ENCODE measurements at regions not wholly inside any gene's neighbourhood (a gene's known extent, or its start where the extent isn't known, plus 50 kb on each side); places are given as distances from the start of the nearest gene placed in this dataset.

DNA sequence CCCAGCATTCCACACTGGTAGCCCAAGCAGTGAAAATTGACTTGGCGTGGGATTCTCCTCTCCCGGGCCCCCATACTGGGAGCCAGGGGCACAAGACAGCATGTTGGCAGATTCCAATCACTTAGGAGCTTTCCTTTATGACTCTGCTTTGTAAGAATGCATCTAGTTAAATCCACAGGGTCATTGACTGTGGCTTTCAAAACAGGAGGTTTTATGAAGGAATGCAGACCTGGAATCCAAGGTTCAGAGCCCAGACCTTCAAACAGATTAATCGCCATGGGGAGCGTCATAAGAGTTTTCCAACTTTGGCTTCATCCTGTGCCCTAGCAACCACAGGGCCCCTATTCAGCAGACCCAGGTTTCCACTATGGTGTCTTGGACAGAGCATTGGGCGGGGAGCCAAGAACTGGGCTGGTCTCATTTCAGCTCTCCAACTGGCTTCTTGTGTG is 76.4 kb upstream of the RMST start:
- Histone ChIP-seq H3K27me3 (ENCODE audit: insufficient read depth, low read length) (no peaks in the 10 kb centered on the region), H3K4me3 (ENCODE audit: low read length) (no peak overlapping the region), H3K27ac (ENCODE audit: low read depth, low read length) (no peak overlapping the region), H3K9me3 (ENCODE audit: insufficient read depth, low read depth, low read length) (peaks cover 7% of the 10 kb centered on the region; the same call in 1 of the 2 replicates), H3K9ac (ENCODE audit: low read depth, low read length) (no peak overlapping the region), H3K4me1 (ENCODE audit: insufficient read depth, low read length) (no peaks in the 10 kb centered on the region), H3K36me3 (ENCODE audit: insufficient read depth, low read length) (no peaks in the 10 kb centered on the region)
- 87% methylated on average over 5 of the region's 5 CpGs for WGBS

DNA sequence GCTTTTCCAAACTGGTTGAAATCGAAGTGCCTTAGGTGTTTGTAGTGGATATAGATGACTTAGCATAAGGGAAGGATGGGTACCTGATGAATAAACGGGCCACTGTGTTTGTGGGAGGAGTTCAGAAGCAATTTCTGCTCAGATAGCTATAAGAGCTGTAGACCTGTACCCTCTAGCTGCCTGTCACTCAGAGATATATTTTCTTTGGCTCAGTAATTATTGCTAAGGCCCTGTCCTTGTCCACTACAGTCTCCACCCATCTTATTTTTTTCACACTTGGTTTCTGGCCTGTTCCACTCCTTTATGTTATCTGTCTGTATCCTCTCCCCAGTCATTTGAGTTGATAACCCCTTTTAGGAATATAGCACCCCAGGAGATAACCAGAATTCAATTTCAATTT is 74.8 kb upstream of the RMST start:
- 85% methylated on average over 2 of the region's 2 CpGs for WGBS
- H3K9ac ChIP-seq (ENCODE audit: low read depth, low read length), result no peak overlapping the region
- H3K36me3 ChIP-seq (ENCODE audit: insufficient read depth, low read length), result no peaks in the 10 kb centered on the region
- no peak overlapping the region for H3K4me3 ChIP-seq (ENCODE audit: low read length)
- H3K27me3 ChIP-seq (ENCODE audit: insufficient read depth, low read length), result no peaks in the 10 kb centered on the region
- H3K9me3 ChIP-seq (ENCODE audit: insufficient read depth, low read depth, low read length), result peaks cover 5% of the 10 kb centered on the region; the same call in 1 of the 2 replicates
- H3K27ac ChIP-seq (ENCODE audit: low read depth, low read length), result no peak overlapping the region
- no peaks in the 10 kb centered on the region for H3K4me1 ChIP-seq (ENCODE audit: insufficient read depth, low read length)

DNA sequence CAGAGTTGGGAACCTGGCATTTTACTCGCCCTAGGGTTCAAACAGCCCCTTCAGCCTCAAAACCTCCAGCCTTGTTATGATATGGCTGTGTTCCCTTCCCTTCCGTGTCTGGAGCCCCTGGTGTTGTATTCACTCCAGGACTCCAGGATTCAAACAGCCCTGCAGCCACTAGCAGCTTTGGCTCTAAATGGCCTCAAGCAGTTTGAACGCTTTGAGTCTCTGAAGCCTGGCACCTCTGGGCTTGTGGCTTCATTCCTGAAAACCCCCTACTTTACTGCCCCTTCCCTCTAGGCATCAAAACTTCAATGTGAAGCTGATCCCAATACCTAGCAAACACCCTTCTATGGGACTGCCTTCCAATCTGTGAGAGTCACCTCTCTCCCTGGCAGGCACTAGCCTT is 67.9 kb upstream of the RMST start:
- Histone ChIP-seq H3K27ac (ENCODE audit: low read depth, low read length) (no peak overlapping the region), H3K27me3 (ENCODE audit: insufficient read depth, low read length) (no peaks in the 10 kb centered on the region), H3K4me3 (ENCODE audit: low read length) (no peak overlapping the region), H3K9ac (ENCODE audit: low read depth, low read length) (no peak overlapping the region), H3K36me3 (ENCODE audit: insufficient read depth, low read length) (no peaks in the 10 kb centered on the region), H3K4me1 (ENCODE audit: insufficient read depth, low read length) (peaks cover 16% of the 10 kb centered on the region), H3K9me3 (ENCODE audit: insufficient read depth, low read depth, low read length) (no peaks in the 10 kb centered on the region)
- WGBS, result 70% methylated on average over 3 of the region's 3 CpGs

DNA sequence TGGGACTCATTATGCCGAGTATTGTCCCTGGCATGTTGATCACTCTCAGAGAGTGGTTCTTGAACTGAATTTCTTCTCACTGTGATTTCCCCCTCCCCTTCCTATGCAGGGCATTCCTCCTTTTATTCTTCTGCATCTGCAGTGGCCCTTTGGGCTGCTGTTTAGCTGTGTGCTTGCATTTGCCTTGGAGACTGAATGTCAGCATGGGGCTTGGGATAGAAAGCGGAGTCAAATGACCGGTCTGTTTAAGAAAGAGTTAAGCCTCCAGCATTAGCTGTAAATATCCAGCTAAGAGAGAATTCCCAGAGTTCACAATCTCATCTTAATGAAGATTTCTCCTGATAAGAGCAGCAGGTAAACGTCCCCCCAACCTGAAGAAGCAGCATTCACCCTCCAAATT is 65.6 kb upstream of the RMST start:
- 25% methylated on average over 4 of the region's 4 CpGs for WGBS
- H3K9ac ChIP-seq (ENCODE audit: low read depth, low read length), result no peak overlapping the region
- H3K27me3 ChIP-seq (ENCODE audit: insufficient read depth, low read length), result no peaks in the 10 kb centered on the region
- no peaks in the 10 kb centered on the region for H3K36me3 ChIP-seq (ENCODE audit: insufficient read depth, low read length)
- H3K27ac ChIP-seq (ENCODE audit: low read depth, low read length), result peak overlapping the region; percentile 80
- peaks cover 16% of the 10 kb centered on the region for H3K4me1 ChIP-seq (ENCODE audit: insufficient read depth, low read length)
- H3K4me3 ChIP-seq (ENCODE audit: low read length), result no peak overlapping the region
- H3K9me3 ChIP-seq (ENCODE audit: insufficient read depth, low read depth, low read length), result no peaks in the 10 kb centered on the region

DNA sequence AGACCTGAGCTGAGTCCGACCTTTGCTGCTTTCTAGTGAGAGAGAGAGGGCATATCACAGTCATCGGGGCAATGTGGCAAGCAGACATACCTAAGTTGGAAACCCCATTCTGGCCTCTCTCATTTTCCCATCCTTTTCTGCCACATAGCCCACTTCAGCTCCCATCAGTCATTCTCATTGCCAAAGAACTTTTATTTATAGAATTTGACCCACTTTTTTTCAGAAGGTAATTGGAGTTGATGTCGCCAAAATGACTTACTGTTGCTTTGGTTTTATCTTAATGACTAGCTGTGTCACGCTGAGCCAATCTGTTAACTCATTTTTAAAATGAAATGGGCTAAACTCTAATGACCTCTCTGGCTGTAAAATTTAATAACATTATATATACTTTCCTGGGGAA is 63.9 kb upstream of the RMST start:
- no peak overlapping the region for H3K4me3 ChIP-seq (ENCODE audit: low read length)
- no peaks in the 10 kb centered on the region for H3K27me3 ChIP-seq (ENCODE audit: insufficient read depth, low read length)
- no peaks in the 10 kb centered on the region for H3K9me3 ChIP-seq (ENCODE audit: insufficient read depth, low read depth, low read length)
- no peak overlapping the region for H3K27ac ChIP-seq (ENCODE audit: low read depth, low read length)
- no peak overlapping the region for H3K9ac ChIP-seq (ENCODE audit: low read depth, low read length)
- peaks cover 16% of the 10 kb centered on the region for H3K4me1 ChIP-seq (ENCODE audit: insufficient read depth, low read length)
- H3K36me3 ChIP-seq (ENCODE audit: insufficient read depth, low read length), result no peaks in the 10 kb centered on the region
- 84% methylated on average over 4 of the region's 4 CpGs for WGBS

- H3K27ac ChIP-seq (ENCODE audit: low read depth, low read length), result no peak overlapping the region
- no peaks in the 10 kb centered on the region for H3K27me3 ChIP-seq (ENCODE audit: insufficient read depth, low read length)
- no peak overlapping the region for H3K9ac ChIP-seq (ENCODE audit: low read depth, low read length)
- H3K4me1 ChIP-seq (ENCODE audit: insufficient read depth, low read length), result 0 out of 2 replicates have a peak, but pooled peaks cover 3% of the 10 kb centered on the region
- H3K36me3 ChIP-seq (ENCODE audit: insufficient read depth, low read length), result no peaks in the 10 kb centered on the region
- H3K9me3 ChIP-seq (ENCODE audit: insufficient read depth, low read depth, low read length), result no peaks in the 10 kb centered on the region
- H3K4me3 ChIP-seq (ENCODE audit: low read length), result no peak overlapping the region
- WGBS, result 83% methylated on average over 1 of the region's 1 CpG
These were observed 58.5 kb upstream of the RMST start for GRCh38 chr12:97404093-97404492.

DNA sequence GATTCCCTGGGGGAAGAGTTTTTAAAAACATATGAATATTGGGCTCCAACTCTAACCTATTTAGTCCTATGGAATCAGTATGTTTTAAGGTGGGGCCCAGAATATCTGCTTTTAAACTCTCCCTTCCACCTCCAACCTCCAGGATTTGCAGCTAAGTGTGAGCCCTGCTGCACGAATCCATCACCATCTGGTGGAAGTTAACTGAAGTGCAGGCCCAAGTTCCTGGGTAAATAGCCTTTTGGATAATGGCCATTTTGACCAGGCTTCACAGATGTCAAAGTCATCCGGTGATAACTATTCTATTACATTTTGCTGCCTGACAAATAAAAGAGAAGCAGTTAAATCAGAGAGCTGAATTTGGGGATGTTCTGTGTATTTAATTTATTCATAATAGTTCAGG is 58.1 kb upstream of the RMST start:
- 0 out of 2 replicates have a peak, but pooled peaks cover 3% of the 10 kb centered on the region for H3K4me1 ChIP-seq (ENCODE audit: insufficient read depth, low read length)
- WGBS, result 18% methylated on average over 2 of the region's 2 CpGs
- H3K27me3 ChIP-seq (ENCODE audit: insufficient read depth, low read length), result no peaks in the 10 kb centered on the region
- no peaks in the 10 kb centered on the region for H3K9me3 ChIP-seq (ENCODE audit: insufficient read depth, low read depth, low read length)
- H3K4me3 ChIP-seq (ENCODE audit: low read length), result no peak overlapping the region
- no peak overlapping the region for H3K27ac ChIP-seq (ENCODE audit: low read depth, low read length)
- no peak overlapping the region for H3K9ac ChIP-seq (ENCODE audit: low read depth, low read length)
- H3K36me3 ChIP-seq (ENCODE audit: insufficient read depth, low read length), result no peaks in the 10 kb centered on the region

DNA sequence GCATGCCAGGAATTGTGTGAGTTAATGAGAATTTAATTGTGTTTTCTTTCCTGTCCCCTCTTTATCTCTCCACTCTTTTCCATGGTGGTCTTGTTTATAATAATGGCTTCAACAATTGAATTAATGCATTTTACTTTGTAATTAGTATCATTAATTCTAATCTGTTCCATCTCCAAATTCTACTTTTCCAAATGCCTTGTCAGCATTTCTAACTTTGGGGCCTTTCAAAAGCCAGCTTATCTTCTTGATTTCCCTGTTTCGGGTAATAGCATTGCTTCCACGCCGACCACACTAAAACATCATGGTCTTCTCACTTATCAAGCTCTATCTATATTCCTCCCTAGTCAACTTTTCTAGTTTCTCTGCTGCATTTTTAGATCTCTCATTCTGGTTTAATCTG is 54.2 kb upstream of the RMST start:
- Histone ChIP-seq H3K27me3 (ENCODE audit: insufficient read depth, low read length) (no peaks in the 10 kb centered on the region), H3K36me3 (ENCODE audit: insufficient read depth, low read length) (no peaks in the 10 kb centered on the region), H3K27ac (ENCODE audit: low read depth, low read length) (no peak overlapping the region), H3K9ac (ENCODE audit: low read depth, low read length) (no peak overlapping the region), H3K9me3 (ENCODE audit: insufficient read depth, low read depth, low read length) (no peaks in the 10 kb centered on the region), H3K4me3 (ENCODE audit: low read length) (no peak overlapping the region), H3K4me1 (ENCODE audit: insufficient read depth, low read length) (0 out of 2 replicates have a peak, but pooled peaks cover 3% of the 10 kb centered on the region)
- WGBS, result 54% methylated on average over 3 of the region's 3 CpGs

- WGBS, result over 99% methylated on average over 2 of the region's 3 CpGs
These were observed 51.3 kb upstream of the RMST start for GRCh38 chr12:97411341-97411740.

More at GRCh38 chr12:97411341-97411740, 51.3 kb upstream of the RMST start:
- Histone ChIP-seq H3K36me3 (ENCODE audit: insufficient read depth, low read length) (no peaks in the 10 kb centered on the region), H3K27ac (ENCODE audit: low read depth, low read length) (no peak overlapping the region), H3K27me3 (ENCODE audit: insufficient read depth, low read length) (no peaks in the 10 kb centered on the region), H3K9me3 (ENCODE audit: insufficient read depth, low read depth, low read length) (no peaks in the 10 kb centered on the region), H3K9ac (ENCODE audit: low read depth, low read length) (no peak overlapping the region), H3K4me1 (ENCODE audit: insufficient read depth, low read length) (no peaks in the 10 kb centered on the region), H3K4me3 (ENCODE audit: low read length) (no peak overlapping the region)

All from HUES64 (cell line).